C4-2B (cell line): ENCODE measurements at regions not wholly inside any gene's neighbourhood (a gene's known extent, or its start where the extent isn't known, plus 50 kb on each side); places are given as distances from the start of the nearest gene placed in this dataset.

ENCODE experiments used
- CTCF ChIP-seq: fragments of 450-650 bp; conservative IDR thresholded peaks from 2 replicates; pipeline ENCODE4 v1.5.1; 2017; ENCODE audit warnings: mild to moderate bottlenecking
- ZFX ChIP-seq: fragments of 450-650 bp; IDR thresholded peaks from 2 replicates; pipeline ENCODE4 v1.6.1; 2017

GRCh38 chr9:129442803-129443511, 177.9 kb downstream of the C9orf50 start:
- TF ChIP-seq ZFX (no peak), CTCF (no peak)
